ENCODE measurements at regions not wholly inside any gene's neighbourhood (a gene's known extent, or its start where the extent isn't known, plus 50 kb on each side); places are given as distances from the start of the nearest gene placed in this dataset.

DNA sequence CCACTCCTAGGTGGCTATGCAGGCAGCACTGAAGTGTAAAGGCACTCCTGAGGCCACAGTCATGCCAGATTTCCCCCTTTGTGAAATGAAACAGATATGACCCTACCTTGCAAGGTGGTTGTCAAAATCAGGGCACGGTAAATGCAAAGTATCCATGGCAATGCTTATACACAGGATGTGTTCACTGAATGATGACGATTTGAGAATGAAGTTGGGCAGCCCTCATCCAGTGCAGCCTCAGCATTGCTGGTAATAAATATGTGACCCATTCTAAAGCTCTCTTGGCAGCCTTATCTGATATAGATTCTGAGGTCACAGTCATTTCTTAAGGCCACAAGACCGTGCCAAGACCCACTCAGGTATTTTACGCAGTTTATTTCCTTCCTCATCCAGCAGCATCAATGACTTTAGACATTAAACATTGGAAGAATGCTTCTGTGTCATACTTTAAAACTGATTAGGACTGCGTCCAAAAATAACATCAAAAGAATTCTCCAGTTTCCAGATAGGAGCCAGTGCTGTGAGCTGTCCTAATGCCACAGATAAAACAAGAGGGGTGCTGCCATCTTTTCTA lies 125.5 kb upstream of the SERTAD2 start (continued):
- TF ChIP-seq, protein P1, sequence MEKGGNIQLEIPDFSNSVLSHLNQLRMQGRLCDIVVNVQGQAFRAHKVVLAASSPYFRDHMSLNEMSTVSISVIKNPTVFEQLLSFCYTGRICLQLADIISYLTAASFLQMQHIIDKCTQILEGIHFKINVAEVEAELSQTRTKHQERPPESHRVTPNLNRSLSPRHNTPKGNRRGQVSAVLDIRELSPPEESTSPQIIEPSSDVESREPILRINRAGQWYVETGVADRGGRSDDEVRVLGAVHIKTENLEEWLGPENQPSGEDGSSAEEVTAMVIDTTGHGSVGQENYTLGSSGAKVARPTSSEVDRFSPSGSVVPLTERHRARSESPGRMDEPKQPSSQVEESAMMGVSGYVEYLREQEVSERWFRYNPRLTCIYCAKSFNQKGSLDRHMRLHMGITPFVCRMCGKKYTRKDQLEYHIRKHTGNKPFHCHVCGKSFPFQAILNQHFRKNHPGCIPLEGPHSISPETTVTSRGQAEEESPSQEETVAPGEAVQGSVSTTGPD (CRISPR knock-in tag; IDR thresholded peaks at IDR 0.05) = no peak

DNA sequence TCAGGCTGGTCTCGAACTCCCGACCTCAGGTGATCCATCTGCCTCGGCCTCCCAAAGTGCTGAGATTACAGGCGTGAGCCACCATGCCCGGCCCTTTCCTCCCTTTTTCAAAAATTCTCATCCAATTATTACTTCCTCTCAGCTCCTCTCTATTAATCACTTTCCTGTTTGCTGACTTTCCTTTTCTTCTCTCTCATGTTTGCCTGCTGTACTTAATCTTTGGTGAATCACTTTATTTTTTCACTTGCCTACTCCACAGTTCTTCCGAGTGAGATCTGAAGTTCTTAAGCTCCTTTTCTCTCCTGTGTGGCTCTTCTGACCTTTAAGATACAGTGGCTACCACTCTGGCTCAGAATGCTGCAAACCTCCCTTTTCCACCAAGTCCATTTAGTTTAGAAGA lies 126.3 kb upstream of the SERTAD2 start:
- FAIRE-seq (no peak), DNase-seq (ENCODE audit: low spot score) (no peak), ATAC-seq (no peak)
- H3K9me3 ChIP-seq (ENCODE audit: low read length) = 0 out of 2 replicates have a peak, but pooled peaks cover 3% of the 10 kb centered on the region
- CTCF ChIA-PET (ENCODE audit: low intra/inter-chr PET ratio, low total read pairs) = no interaction called here
- H3K4me2 ChIP-seq (ENCODE audit: low read depth, low read length) = no peak overlapping the region
- H4K20me1 ChIP-seq (ENCODE audit: insufficient read depth, low read length) = no peaks in the 10 kb centered on the region
- H3K36me3 ChIP-seq (replicated peaks in 1 of 2; ENCODE audit: control insufficient read depth in 1 of 2, insufficient read depth in 2 of 2, low read length in 2 of 2) = no peaks in the 10 kb centered on the region
- H3K27ac ChIP-seq (ENCODE audit: extremely low read length, insufficient read depth, low read length) = no peak overlapping the region
- H3K4me1 ChIP-seq (ENCODE audit: insufficient read depth, low read length) = peaks cover 14% of the 10 kb centered on the region
- H2AFZ ChIP-seq (ENCODE audit: low read length) = no peak overlapping the region
- no peaks in the 10 kb centered on the region for H3K79me2 ChIP-seq (ENCODE audit: insufficient read depth, low read length)
- no TSS peak for BruUV-seq (replicated peaks)
- H3K9ac ChIP-seq (ENCODE audit: insufficient read depth, low read depth, low read length) = no peak overlapping the region
- POLR2A ChIA-PET = interaction anchor here (1.2 kb wide), 1 partner anchor 29 kb away, joined by 3 read pairs; no protein-coding TSS in a partner anchor
- H3K4me3 ChIP-seq (replicated peaks in 1 of 3; ENCODE audit: insufficient read depth in 1 of 3, low read depth in 2 of 3, low read length in 3 of 3) = no peak overlapping the region
- in situ Hi-C loops (cut with HindIII; ENCODE audit: extremely low pct_ligation_motif_present, low pct_unique_long_range_greater_than_20kb) = no loop called here
- WGBS (ENCODE audit: low lambda C conversion rate) = 77% methylated on average over 6 of the region's 6 CpGs
- TF ChIP-seq ZBTB3 (CRISPR knock-in tag; IDR thresholded peaks at IDR 0.05; ENCODE audit: borderline replicate concordance, low read depth) (no peak), ZNF24 (IDR thresholded peaks at IDR 0.05) (no peak)
- H3K27me3 ChIP-seq (ENCODE audit: control insufficient read depth in 1 of 2, insufficient read depth in 2 of 2, low read length in 2 of 2) = peaks cover 0 to 19% of the 10 kb centered on the region in 2 experiments; a peak in 1 of 5 replicates
- intact Hi-C loops (cut with micrococcal nuclease; ENCODE audit: unreplicated experiment) = no loop called here

DNA sequence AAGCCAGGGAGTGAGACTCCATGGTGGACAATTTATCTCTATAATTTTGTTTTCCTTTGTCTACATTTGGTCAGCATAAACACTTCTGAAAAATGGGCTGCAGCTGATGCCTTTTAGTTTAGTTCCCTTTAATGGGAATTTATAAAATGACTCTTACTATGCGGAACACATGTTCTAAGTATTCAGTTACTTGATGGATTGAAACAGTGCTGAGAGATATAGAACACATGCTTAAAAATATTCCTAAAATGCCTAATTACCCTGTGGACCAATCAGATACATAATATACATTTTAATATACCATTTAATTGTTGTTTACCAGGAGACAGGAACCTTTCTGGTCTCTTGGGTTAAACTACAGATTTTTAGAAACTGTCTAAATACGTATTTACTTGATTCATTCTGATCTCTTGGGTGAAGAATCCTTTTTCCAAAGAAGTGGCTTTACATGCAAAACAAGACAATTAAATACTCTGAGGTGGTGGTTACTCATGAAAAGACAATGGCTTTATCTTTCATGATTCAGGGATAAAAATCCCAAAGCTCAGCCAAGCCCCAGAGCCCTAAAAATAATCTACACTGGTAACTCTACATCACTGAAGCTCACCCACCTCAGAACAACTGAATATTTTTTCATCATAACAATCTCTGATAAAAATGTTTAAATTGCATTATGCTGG lies 128.1 kb upstream of the SERTAD2 start:
- Histone ChIP-seq H4K20me1 (ENCODE audit: insufficient read depth, low read length) (no peaks in the 10 kb centered on the region), H3K27me3 (ENCODE audit: control insufficient read depth in 1 of 2, insufficient read depth in 2 of 2, low read length in 2 of 2) (peaks cover 0 to 19% of the 10 kb centered on the region in 2 experiments; a peak in 1 of 5 replicates), H3K79me2 (ENCODE audit: insufficient read depth, low read length) (no peaks in the 10 kb centered on the region), H3K4me2 (ENCODE audit: low read depth, low read length) (no peak overlapping the region), H3K9me3 (ENCODE audit: low read length) (no peaks in the 10 kb centered on the region), H2AFZ (ENCODE audit: low read length) (no peak overlapping the region), H3K27ac (ENCODE audit: extremely low read length, insufficient read depth, low read length) (no peak overlapping the region), H3K4me3 (replicated peaks in 1 of 3; ENCODE audit: insufficient read depth in 1 of 3, low read depth in 2 of 3, low read length in 3 of 3) (no peak overlapping the region), H3K36me3 (replicated peaks in 1 of 2; ENCODE audit: control insufficient read depth in 1 of 2, insufficient read depth in 2 of 2, low read length in 2 of 2) (no peaks in the 10 kb centered on the region), H3K9ac (ENCODE audit: insufficient read depth, low read depth, low read length) (no peak overlapping the region), H3K4me1 (ENCODE audit: insufficient read depth, low read length) (peaks cover 22% of the 10 kb centered on the region)
- intact Hi-C loops (cut with micrococcal nuclease; ENCODE audit: unreplicated experiment) (no loop called here), in situ Hi-C loops (cut with HindIII; ENCODE audit: extremely low pct_ligation_motif_present, low pct_unique_long_range_greater_than_20kb) (no loop called here)
- ATAC-seq (no peak), FAIRE-seq (no peak), DNase-seq (ENCODE audit: low spot score) (no peak)
- no TSS peak for BruUV-seq (replicated peaks)
- ChIA-PET POLR2A (no interaction called here), CTCF (ENCODE audit: low intra/inter-chr PET ratio, low total read pairs) (no interaction called here)
- WGBS (ENCODE audit: low lambda C conversion rate) = 86% methylated on average over 2 of the region's 2 CpGs
- TF ChIP-seq ZSCAN25 (CRISPR knock-in tag; IDR thresholded peaks at IDR 0.05) = no peak
- TF ChIP-seq TGIF2 (CRISPR knock-in tag; IDR thresholded peaks at IDR 0.05) = no peak
- TF ChIP-seq, protein P2, sequence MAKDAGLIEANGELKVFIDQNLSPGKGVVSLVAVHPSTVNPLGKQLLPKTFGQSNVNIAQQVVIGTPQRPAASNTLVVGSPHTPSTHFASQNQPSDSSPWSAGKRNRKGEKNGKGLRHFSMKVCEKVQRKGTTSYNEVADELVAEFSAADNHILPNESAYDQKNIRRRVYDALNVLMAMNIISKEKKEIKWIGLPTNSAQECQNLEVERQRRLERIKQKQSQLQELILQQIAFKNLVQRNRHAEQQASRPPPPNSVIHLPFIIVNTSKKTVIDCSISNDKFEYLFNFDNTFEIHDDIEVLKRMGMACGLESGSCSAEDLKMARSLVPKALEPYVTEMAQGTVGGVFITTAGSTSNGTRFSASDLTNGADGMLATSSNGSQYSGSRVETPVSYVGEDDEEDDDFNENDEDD (CRISPR knock-in tag; IDR thresholded peaks at IDR 0.05; ENCODE audit: borderline replicate concordance) = no peak
- TF ChIP-seq ZNF572 (CRISPR knock-in tag; IDR thresholded peaks at IDR 0.05) = no peak
- TF ChIP-seq, protein P3, sequence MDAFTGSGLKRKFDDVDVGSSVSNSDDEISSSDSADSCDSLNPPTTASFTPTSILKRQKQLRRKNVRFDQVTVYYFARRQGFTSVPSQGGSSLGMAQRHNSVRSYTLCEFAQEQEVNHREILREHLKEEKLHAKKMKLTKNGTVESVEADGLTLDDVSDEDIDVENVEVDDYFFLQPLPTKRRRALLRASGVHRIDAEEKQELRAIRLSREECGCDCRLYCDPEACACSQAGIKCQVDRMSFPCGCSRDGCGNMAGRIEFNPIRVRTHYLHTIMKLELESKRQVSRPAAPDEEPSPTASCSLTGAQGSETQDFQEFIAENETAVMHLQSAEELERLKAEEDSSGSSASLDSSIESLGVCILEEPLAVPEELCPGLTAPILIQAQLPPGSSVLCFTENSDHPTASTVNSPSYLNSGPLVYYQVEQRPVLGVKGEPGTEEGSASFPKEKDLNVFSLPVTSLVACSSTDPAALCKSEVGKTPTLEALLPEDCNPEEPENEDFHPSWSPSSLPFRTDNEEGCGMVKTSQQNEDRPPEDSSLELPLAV (CRISPR knock-in tag; conservative IDR thresholded peaks at IDR 0.05; ENCODE audit: low read depth) = no peak
- no peak for TF ChIP-seq ZNF263 (CRISPR knock-in tag; IDR thresholded peaks at IDR 0.05)
- no peak for TF ChIP-seq RORA (CRISPR knock-in tag; IDR thresholded peaks at IDR 0.05)
- TF ChIP-seq ZNF451 (CRISPR knock-in tag; IDR thresholded peaks at IDR 0.05) = no peak
- TF ChIP-seq ZNF543 (CRISPR knock-in tag; IDR thresholded peaks at IDR 0.05) = no peak
- TF ChIP-seq IKZF1 (IDR thresholded peaks at IDR 0.05) = no peak

All from HepG2 (cell line).